CD4-positive, alpha-beta T cell (primary cell): ENCODE measurements at regions not wholly inside any gene's neighbourhood (a gene's known extent, or its start where the extent isn't known, plus 50 kb on each side); places are given as distances from the start of the nearest gene placed in this dataset.

ENCODE experiments used
- ATAC-seq: fragments of 200-7000 bp; cut with Tn5 transposase; one replicate; pipeline ENCODE4 v1.10.0; 2022; ENCODE audit warnings: mild to moderate bottlenecking; ENCODE audit not compliant: poor library complexity
- CTCF ChIA-PET: fragments of 350-600 bp; sonication (Branson Sonifier 250); formaldehyde crosslinking; loops from one replicate; lab custom pipeline; 2021; ENCODE audit warnings: antibody characterized with exemption, inconsistent platforms; lab: Charles Lee
- POLR2A ChIA-PET: fragments of 350-600 bp; sonication (Branson Sonifier 250); formaldehyde crosslinking; loops from one replicate; lab custom pipeline; 2021; ENCODE audit warnings: antibody characterized with exemption, inconsistent platforms; lab: Charles Lee
- DNase-seq, 14 experiments: peaks; one replicate each; pipeline ENCODE4 v3.0.0-alpha.2; 2013 to 2020; ENCODE audit warnings: mixed read lengths in 2 of 14
- H3K27ac ChIP-seq, 2 donors: one replicate each; pipeline versions ENCODE4 v1.5.1 to v1.7.0; 2013; ENCODE audit warnings: low read length in 2 of 2, low read depth in 1 of 2, mild to moderate bottlenecking in 1 of 2
- H3K27me3 ChIP-seq, 2 experiments: 1 replicate in 1 of 2; 2 replicates in 1 of 2; pipeline versions ENCODE4 v1.6.1 to v1.7.0; 2013; ENCODE audit warnings: low read length in 2 of 2, control low read depth in 1 of 2, mild to moderate bottlenecking in 1 of 2, moderate library complexity in 1 of 2; ENCODE audit not compliant: insufficient read depth in 2 of 2, control insufficient read depth in 1 of 2
- H3K36me3 ChIP-seq: one replicate; pipeline ENCODE4 v1.6.1; 2013; ENCODE audit warnings: low read length, control low read depth; ENCODE audit not compliant: insufficient read depth
- H3K4me1 ChIP-seq: one replicate; pipeline ENCODE4 v1.6.1; 2013; ENCODE audit warnings: low read length, control low read depth; ENCODE audit not compliant: insufficient read depth
- H3K4me3 ChIP-seq: one replicate; pipeline ENCODE4 v1.5.1; 2013; ENCODE audit warnings: mild to moderate bottlenecking, low read length, moderate library complexity
- H3K9me3 ChIP-seq, 2 experiments: 1 replicate in 1 of 2; 2 replicates in 1 of 2; pipeline versions ENCODE4 v1.6.1 to v1.7.0; 2013; ENCODE audit warnings: low read length in 2 of 2, mild to moderate bottlenecking in 2 of 2, control low read depth in 1 of 2, moderate library complexity in 1 of 2; ENCODE audit not compliant: control insufficient read depth in 1 of 2, insufficient read depth in 1 of 2
- H3K27ac Mint-ChIP-seq: one replicate; pipeline ENCODE4 v1.8.0; 2020; ENCODE audit warnings: mixed read lengths
- H3K27me3 Mint-ChIP-seq: one replicate; pipeline ENCODE4 v1.8.0; 2021; ENCODE audit warnings: mixed read lengths
- H3K36me3 Mint-ChIP-seq: one replicate; pipeline ENCODE4 v1.8.0; 2021; ENCODE audit warnings: low read depth, mixed read lengths
- H3K4me1 Mint-ChIP-seq: one replicate; pipeline ENCODE4 v1.8.0; 2021; ENCODE audit warnings: low read depth, mixed read lengths
- H3K4me3 Mint-ChIP-seq: one replicate; pipeline ENCODE4 v1.8.0; 2020; ENCODE audit warnings: mild to moderate bottlenecking, mixed read lengths
- H3K9me3 Mint-ChIP-seq: one replicate; pipeline ENCODE4 v1.8.0; 2020; ENCODE audit warnings: mixed read lengths
- intact Hi-C, 2 experiments: fragments of 100-400 bp; cut with DNase I in 1 of 2; cut with micrococcal nuclease in 1 of 2; formaldehyde crosslinking; loops; one replicate each; pipeline versions ENCODE4 v1.15.1 to v1.9.0; 2023 to 2025; cut with DNase I, micrococcal nuclease
- TF ChIP-seq, protein P1 (sequence below): fragments of 200-600 bp; IDR thresholded peaks from one replicate; pipeline ENCODE4 v1.8.0; 2022; ENCODE audit warnings: antibody characterized with exemption, mild to moderate bottlenecking

DNA sequence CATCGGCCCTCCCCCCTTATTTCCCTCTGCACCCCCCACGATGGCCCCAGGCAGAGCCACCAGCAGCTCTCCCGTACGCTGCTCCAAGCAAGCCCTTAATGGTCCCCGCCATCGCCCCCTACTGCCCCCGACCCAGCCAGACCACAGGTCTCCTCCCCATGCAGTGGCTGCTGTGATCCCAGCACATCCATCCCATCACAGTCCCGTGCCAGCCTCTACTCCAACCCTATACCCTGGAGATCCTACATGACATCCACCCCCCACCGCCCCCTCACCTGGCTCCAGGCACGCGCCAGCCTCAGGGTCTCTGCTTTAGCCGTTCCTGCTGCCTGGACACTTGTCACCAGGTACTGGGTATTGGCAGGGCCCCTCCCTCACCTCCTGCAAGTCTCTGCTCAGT is 85.8 kb upstream of the RTL6 start:
- Histone ChIP-seq H3K4me1 (peaks cover 12% of the 10 kb centered on the region), H3K4me3 (no peak overlapping the region), H3K27ac (no peak overlapping the region), H3K27me3 (peaks cover 0 to 18% of the 10 kb centered on the region in 2 experiments), H3K36me3 (no peaks in the 10 kb centered on the region), H3K9me3 (no peaks in the 10 kb centered on the region)
- Mint-ChIP-seq H3K36me3 (no peaks in the 10 kb centered on the region), H3K4me3 (no peak overlapping the region), H3K27me3 (peaks cover 38% of the 10 kb centered on the region), H3K4me1 (peaks cover 5% of the 10 kb centered on the region), H3K9me3 (no peaks in the 10 kb centered on the region), H3K27ac (no peak overlapping the region)
- CTCF ChIA-PET, result no interaction called here
- intact Hi-C loops, result loop anchor here in 1 of 2 experiments (10.0 kb wide), 1 partner anchor 439 kb away; no protein-coding TSS in a partner anchor
- POLR2A ChIA-PET, result no interaction called here
- DNase-seq (no peak), ATAC-seq (no peak)
- TF ChIP-seq, protein P1, sequence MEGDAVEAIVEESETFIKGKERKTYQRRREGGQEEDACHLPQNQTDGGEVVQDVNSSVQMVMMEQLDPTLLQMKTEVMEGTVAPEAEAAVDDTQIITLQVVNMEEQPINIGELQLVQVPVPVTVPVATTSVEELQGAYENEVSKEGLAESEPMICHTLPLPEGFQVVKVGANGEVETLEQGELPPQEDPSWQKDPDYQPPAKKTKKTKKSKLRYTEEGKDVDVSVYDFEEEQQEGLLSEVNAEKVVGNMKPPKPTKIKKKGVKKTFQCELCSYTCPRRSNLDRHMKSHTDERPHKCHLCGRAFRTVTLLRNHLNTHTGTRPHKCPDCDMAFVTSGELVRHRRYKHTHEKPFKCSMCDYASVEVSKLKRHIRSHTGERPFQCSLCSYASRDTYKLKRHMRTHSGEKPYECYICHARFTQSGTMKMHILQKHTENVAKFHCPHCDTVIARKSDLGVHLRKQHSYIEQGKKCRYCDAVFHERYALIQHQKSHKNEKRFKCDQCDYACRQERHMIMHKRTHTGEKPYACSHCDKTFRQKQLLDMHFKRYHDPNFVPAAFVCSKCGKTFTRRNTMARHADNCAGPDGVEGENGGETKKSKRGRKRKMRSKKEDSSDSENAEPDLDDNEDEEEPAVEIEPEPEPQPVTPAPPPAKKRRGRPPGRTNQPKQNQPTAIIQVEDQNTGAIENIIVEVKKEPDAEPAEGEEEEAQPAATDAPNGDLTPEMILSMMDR, result no peak

DNA sequence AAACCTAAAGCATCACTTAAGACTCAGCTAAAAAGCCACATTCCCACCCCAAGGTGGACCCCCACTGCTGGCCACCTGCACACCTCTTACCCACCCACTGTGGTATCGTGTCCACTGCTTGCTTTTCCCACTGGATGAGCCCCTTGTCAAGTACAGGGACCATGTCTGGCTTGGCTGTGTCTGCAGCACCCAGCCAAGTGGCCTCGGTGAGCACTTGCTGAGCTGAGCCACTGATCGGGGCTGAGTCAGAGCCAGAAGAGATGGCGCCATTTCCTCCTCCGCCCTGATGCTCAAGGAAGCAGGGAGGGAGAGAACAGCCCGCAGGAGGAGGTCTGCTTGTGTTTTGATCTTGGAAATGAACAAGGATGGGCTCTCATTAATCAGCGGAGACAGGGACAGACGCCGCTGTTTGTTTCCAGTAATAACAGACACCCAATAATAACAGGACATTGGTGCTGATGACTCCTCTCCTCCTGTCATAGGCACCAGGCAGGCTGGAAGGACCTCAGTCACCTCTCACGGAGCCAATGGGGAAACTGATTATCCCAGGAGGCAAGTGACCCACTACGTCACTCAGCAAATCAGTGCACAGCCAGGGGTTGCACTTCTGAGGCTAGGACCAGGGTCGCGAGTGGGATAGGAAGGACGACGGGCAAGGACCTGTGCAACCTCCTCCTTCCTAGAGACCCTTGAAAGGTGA is 85.2 kb upstream of the RTL6 start:
- peaks cover 0 to 18% of the 10 kb centered on the region in 2 experiments for H3K27me3 ChIP-seq
- no peak overlapping the region for H3K27ac ChIP-seq

DNA sequence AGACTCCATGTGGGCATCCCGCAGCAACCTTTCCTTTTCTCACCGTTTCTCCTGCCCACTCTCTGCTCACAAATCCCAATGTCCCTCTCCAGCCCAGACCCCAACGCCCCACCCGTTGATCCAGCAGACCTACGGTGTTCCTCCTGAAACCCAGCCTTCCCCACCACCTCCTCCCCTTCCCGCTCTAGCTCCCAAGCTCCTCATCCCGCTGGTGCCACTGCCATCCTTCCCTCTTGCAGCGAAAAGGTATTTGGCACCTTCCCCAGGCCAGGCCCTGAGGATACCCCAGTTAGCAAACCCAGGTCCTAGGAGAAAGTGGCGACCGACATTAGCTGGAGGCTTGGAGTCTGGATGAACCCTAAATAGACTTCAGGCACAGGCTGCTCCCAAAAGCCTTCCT is 84.0 kb upstream of the RTL6 start:
- ChIA-PET POLR2A (no interaction called here), CTCF (no interaction called here)

More for the DNA sequence above, 85.2 kb upstream of the RTL6 start:
- peaks cover 12% of the 10 kb centered on the region for H3K4me1 ChIP-seq
- Mint-ChIP-seq H3K27ac (no peak overlapping the region), H3K4me3 (no peak overlapping the region), H3K27me3 (peaks cover 38% of the 10 kb centered on the region), H3K36me3 (no peaks in the 10 kb centered on the region), H3K9me3 (no peaks in the 10 kb centered on the region), H3K4me1 (peaks cover 5% of the 10 kb centered on the region)
- ATAC-seq (no peak), DNase-seq (no peak)
- H3K36me3 ChIP-seq, result no peaks in the 10 kb centered on the region
- no peak overlapping the region for H3K4me3 ChIP-seq
- CTCF ChIA-PET, result no interaction called here
- intact Hi-C loops, result loop anchor here in 1 of 2 experiments (10.0 kb wide), 1 partner anchor 438 kb away; no protein-coding TSS in a partner anchor
- no peaks in the 10 kb centered on the region for H3K9me3 ChIP-seq
- TF ChIP-seq, protein P1, result no peak
- POLR2A ChIA-PET, result no interaction called here

More for the DNA sequence above, 84.0 kb upstream of the RTL6 start:
- Histone ChIP-seq H3K36me3 (no peaks in the 10 kb centered on the region), H3K4me3 (no peak overlapping the region), H3K27ac (no peak overlapping the region), H3K27me3 (peaks cover 0 to 17% of the 10 kb centered on the region in 2 experiments), H3K9me3 (no peaks in the 10 kb centered on the region), H3K4me1 (peaks cover 10% of the 10 kb centered on the region)
- Mint-ChIP-seq H3K4me1 (peaks cover 4% of the 10 kb centered on the region), H3K4me3 (no peak overlapping the region), H3K27ac (no peak overlapping the region), H3K27me3 (peaks cover 27% of the 10 kb centered on the region), H3K36me3 (no peaks in the 10 kb centered on the region), H3K9me3 (no peaks in the 10 kb centered on the region)
- TF ChIP-seq, protein P1, result no peak
- DNase-seq, result peak in 1 of 14 experiments; percentile 15
- intact Hi-C loops, result loop anchor here in 1 of 2 experiments (10.0 kb wide), 1 partner anchor 437 kb away; no protein-coding TSS in a partner anchor
- no peak for ATAC-seq
